Choroid plexus epithelial cell (primary cell): ENCODE measurements at regions not wholly inside any gene's neighbourhood (a gene's known extent, or its start where the extent isn't known, plus 50 kb on each side); places are given as distances from the start of the nearest gene placed in this dataset.

Experiments used
- DNase-seq: peaks from one replicate; pipeline ENCODE4 v3.0.0-alpha.2; 2010; ENCODE audit warnings: low read depth
- H3K4me3 ChIP-seq: 2 replicates; pipeline ENCODE4 v1.5.1; 2011; ENCODE audit warnings: low read depth, mild to moderate bottlenecking, control low read depth, low read length, moderate library complexity
- CTCF ChIP-seq: conservative IDR thresholded peaks from 2 replicates; pipeline ENCODE4 v1.5.1; 2011; ENCODE audit warnings: low read depth, mild to moderate bottlenecking, control low read depth, inconsistent platforms, low read length, moderate library complexity

- H3K4me3 ChIP-seq: no peak overlapping the region
- DNase-seq: no peak
- no peak for TF ChIP-seq CTCF
Measured at GRCh38 chr1:213669964-213670691, 317.6 kb upstream of the PROX1 start.

- no peak for TF ChIP-seq CTCF
- DNase-seq: no peak
- H3K4me3 ChIP-seq: no peak overlapping the region
Measured at GRCh38 chr1:213670692-213671023, 317.1 kb upstream of the PROX1 start.

- no peak for TF ChIP-seq CTCF
- H3K4me3 ChIP-seq: no peak overlapping the region
- DNase-seq: no peak
Measured at GRCh38 chr1:213675043-213675442, 312.7 kb upstream of the PROX1 start.

GRCh38 chr1:213676736-213677135 lies 311.0 kb upstream of the PROX1 start:
- H3K4me3 ChIP-seq: no peak overlapping the region
- TF ChIP-seq CTCF: no peak
- no peak for DNase-seq

- no peak for TF ChIP-seq CTCF
- H3K4me3 ChIP-seq: no peak overlapping the region
- no peak for DNase-seq
Measured at GRCh38 chr1:213678348-213678747, 309.4 kb upstream of the PROX1 start.

GRCh38 chr1:213678753-213679152 lies 309.0 kb upstream of the PROX1 start:
- no peak overlapping the region for H3K4me3 ChIP-seq
- DNase-seq: no peak
- TF ChIP-seq CTCF: no peak

GRCh38 chr1:213679153-213679552 lies 308.6 kb upstream of the PROX1 start:
- no peak for DNase-seq
- H3K4me3 ChIP-seq: no peak overlapping the region
- TF ChIP-seq CTCF: no peak
